Trophoblast cell (in vitro differentiated cells and primary cell): ENCODE measurements at regions not wholly inside any gene's neighbourhood (a gene's known extent, or its start where the extent isn't known, plus 50 kb on each side); places are given as distances from the start of the nearest gene placed in this dataset.

Source experiments
- DNase-seq, 2 donors: peaks; one replicate each; pipeline ENCODE4 v3.0.0-alpha.2; 2016
- H2AFZ ChIP-seq: 2 replicates; pipeline ENCODE4 v1.6.1; 2013; ENCODE audit warnings: low read length, moderate library complexity, mild to moderate bottlenecking; ENCODE audit not compliant: insufficient read depth, poor library complexity
- H2AK5ac ChIP-seq: 2 replicates; pipeline ENCODE4 v1.6.1; 2013; ENCODE audit warnings: mild to moderate bottlenecking, low read length
- H2BK120ac ChIP-seq: 2 replicates; pipeline ENCODE4 v1.6.1; 2013; ENCODE audit warnings: low read length, mild to moderate bottlenecking, moderate library complexity; ENCODE audit not compliant: insufficient read depth, poor library complexity
- H2BK12ac ChIP-seq: 2 replicates; pipeline ENCODE4 v1.6.1; 2013; ENCODE audit warnings: mild to moderate bottlenecking, low read length, moderate library complexity
- H2BK5ac ChIP-seq: 2 replicates; pipeline ENCODE4 v1.6.1; 2013; ENCODE audit warnings: low read length, low read depth, moderate library complexity, mild to moderate bottlenecking; ENCODE audit not compliant: poor library complexity
- H3K14ac ChIP-seq: 2 replicates; pipeline ENCODE4 v1.6.1; 2013; ENCODE audit warnings: mild to moderate bottlenecking, low read length
- H3K18ac ChIP-seq: 2 replicates; pipeline ENCODE4 v1.6.1; 2013; ENCODE audit warnings: mild to moderate bottlenecking, low read length
- H3K23ac ChIP-seq: 2 replicates; pipeline ENCODE4 v1.6.1; 2013; ENCODE audit warnings: low read length
- H3K27ac ChIP-seq: 2 replicates; pipeline ENCODE4 v1.5.1; 2013; ENCODE audit warnings: low read depth, mild to moderate bottlenecking, inconsistent platforms, low read length, moderate library complexity
- H3K27me3 ChIP-seq: 2 replicates; pipeline ENCODE4 v1.6.1; 2013; ENCODE audit warnings: inconsistent platforms, mild to moderate bottlenecking, low read length, moderate library complexity; ENCODE audit not compliant: insufficient read depth
- H3K36me3 ChIP-seq, 2 experiments: 1 replicate in 1 of 2; 2 replicates in 1 of 2; pipeline ENCODE4 v1.6.1; 2013; ENCODE audit warnings: low read length in 2 of 2, mild to moderate bottlenecking in 2 of 2, moderate library complexity in 1 of 2; ENCODE audit not compliant: insufficient read depth in 2 of 2, control insufficient read depth in 1 of 2
- H3K4ac ChIP-seq: 2 replicates; pipeline ENCODE4 v1.6.1; 2013; ENCODE audit warnings: low read depth, mild to moderate bottlenecking, low read length, moderate library complexity
- H3K4me1 ChIP-seq, 2 experiments: 1 replicate in 1 of 2; 2 replicates in 1 of 2; pipeline ENCODE4 v1.6.1; 2013; ENCODE audit warnings: low read length in 2 of 2, mild to moderate bottlenecking in 2 of 2, moderate library complexity in 1 of 2; ENCODE audit not compliant: insufficient read depth in 2 of 2, control insufficient read depth in 1 of 2
- H3K4me2 ChIP-seq: 2 replicates; pipeline ENCODE4 v1.6.1; 2013; ENCODE audit warnings: inconsistent platforms, mild to moderate bottlenecking, low read length, moderate library complexity
- H3K4me3 ChIP-seq: 2 replicates; pipeline ENCODE4 v1.5.1; 2013; ENCODE audit warnings: mild to moderate bottlenecking, low read depth, low read length, inconsistent platforms
- H3K79me1 ChIP-seq: one replicate; pipeline ENCODE4 v1.6.1; 2013; ENCODE audit warnings: low read length
- H3K79me2 ChIP-seq: 2 replicates; pipeline ENCODE4 v1.6.1; 2013; ENCODE audit warnings: low read length, mild to moderate bottlenecking; ENCODE audit not compliant: control insufficient read depth, insufficient read depth, poor library complexity
- H3K9ac ChIP-seq: 2 replicates; pipeline ENCODE4 v1.6.1; 2013; ENCODE audit warnings: mild to moderate bottlenecking, low read length
- H3K9me3 ChIP-seq: 2 replicates; pipeline ENCODE4 v1.6.1; 2013; ENCODE audit warnings: low read depth, mild to moderate bottlenecking, control low read depth, inconsistent platforms, low read length; ENCODE audit not compliant: insufficient read depth
- H4K12ac ChIP-seq: 2 replicates; pipeline ENCODE4 v1.6.1; 2013; ENCODE audit warnings: low read depth, mild to moderate bottlenecking, low read length, moderate library complexity
- H4K8ac ChIP-seq: 2 replicates; pipeline ENCODE4 v1.6.1; 2013; ENCODE audit warnings: low read depth, mild to moderate bottlenecking, low read length, moderate library complexity
- H4K91ac ChIP-seq: one replicate; pipeline ENCODE4 v1.6.1; 2013; ENCODE audit warnings: low read depth, mild to moderate bottlenecking, low read length, moderate library complexity
- WGBS: extraction: QIAGEN DNeasy Blood & Tissue Kit; methylation state at CpG from one replicate; pipeline ENCODE4 v1.1.7; 2013; ENCODE audit warnings: missing lambda C conversion rate; ENCODE audit not compliant: insufficient read length, insufficient coverage; ENCODE audit errors: extremely low coverage; 5-methylcytosine and 5-hydroxymethylcytosine counted together

- no peak overlapping the region for H3K9ac ChIP-seq
- H3K27ac ChIP-seq, result no peak overlapping the region
- H3K9me3 ChIP-seq, result no peaks in the 10 kb centered on the region
- no peak overlapping the region for H3K18ac ChIP-seq
- no peak overlapping the region for H3K4me2 ChIP-seq
- H2AK5ac ChIP-seq, result no peak overlapping the region
- no peak overlapping the region for H2BK5ac ChIP-seq
- H2BK12ac ChIP-seq, result no peak overlapping the region
- no peak overlapping the region for H2BK120ac ChIP-seq
- no peaks in the 10 kb centered on the region for H3K27me3 ChIP-seq
- no peak overlapping the region for H3K4me3 ChIP-seq
- H3K23ac ChIP-seq, result no peak overlapping the region
- no peak overlapping the region for H4K12ac ChIP-seq
- no peak overlapping the region for H3K4ac ChIP-seq
- DNase-seq, result no peak
- no peak overlapping the region for H2AFZ ChIP-seq
- WGBS, result no CpG with 5 or more reads among the region's 2 CpGs
- H3K79me2 ChIP-seq, result no peaks in the 10 kb centered on the region
- no peak overlapping the region for H3K14ac ChIP-seq
- no peaks in the 10 kb centered on the region for H3K79me1 ChIP-seq
- no peaks in the 10 kb centered on the region for H3K36me3 ChIP-seq
- H3K4me1 ChIP-seq, result no peaks in the 10 kb centered on the region
- no peak overlapping the region for H4K91ac ChIP-seq
- H4K8ac ChIP-seq, result no peak overlapping the region
Measured at GRCh38 chr13:37429976-37430375, 168.6 kb downstream of the POSTN start.

GRCh38 chr13:37427843-37428494 is 170.6 kb downstream of the POSTN start:
- no peak overlapping the region for H3K23ac ChIP-seq
- H3K4me3 ChIP-seq, result no peak overlapping the region
- H3K27ac ChIP-seq, result no peak overlapping the region
- no peaks in the 10 kb centered on the region for H3K36me3 ChIP-seq
- H2BK12ac ChIP-seq, result no peak overlapping the region
- no peak overlapping the region for H2AFZ ChIP-seq
- DNase-seq, result no peak
- no peak overlapping the region for H2BK120ac ChIP-seq
- H3K4ac ChIP-seq, result no peak overlapping the region
- no peaks in the 10 kb centered on the region for H3K79me2 ChIP-seq
- no peaks in the 10 kb centered on the region for H3K9me3 ChIP-seq
- H3K14ac ChIP-seq, result no peak overlapping the region
- H4K8ac ChIP-seq, result no peak overlapping the region
- no peak overlapping the region for H4K12ac ChIP-seq
- no peaks in the 10 kb centered on the region for H3K4me1 ChIP-seq
- no peaks in the 10 kb centered on the region for H3K79me1 ChIP-seq
- no peaks in the 10 kb centered on the region for H3K27me3 ChIP-seq
- H3K9ac ChIP-seq, result no peak overlapping the region
- no peak overlapping the region for H4K91ac ChIP-seq
- H3K18ac ChIP-seq, result no peak overlapping the region
- no peak overlapping the region for H2AK5ac ChIP-seq
- H3K4me2 ChIP-seq, result no peak overlapping the region
- H2BK5ac ChIP-seq, result no peak overlapping the region
- WGBS, result no CpG with 5 or more reads among the region's 3 CpGs

- H3K4me2 ChIP-seq, result no peak overlapping the region
- H3K79me2 ChIP-seq, result no peaks in the 10 kb centered on the region
- H2BK5ac ChIP-seq, result no peak overlapping the region
- H2AK5ac ChIP-seq, result no peak overlapping the region
- H2BK12ac ChIP-seq, result no peak overlapping the region
- H3K27ac ChIP-seq, result no peak overlapping the region
- H3K27me3 ChIP-seq, result no peaks in the 10 kb centered on the region
- no peak overlapping the region for H3K9ac ChIP-seq
- H3K4ac ChIP-seq, result no peak overlapping the region
- no peak overlapping the region for H2BK120ac ChIP-seq
- no peak overlapping the region for H4K8ac ChIP-seq
- DNase-seq, result no peak
- no peak overlapping the region for H4K12ac ChIP-seq
- H3K14ac ChIP-seq, result no peak overlapping the region
- no peak overlapping the region for H3K4me3 ChIP-seq
- H3K4me1 ChIP-seq, result no peaks in the 10 kb centered on the region
- no peak overlapping the region for H4K91ac ChIP-seq
- no peak overlapping the region for H3K23ac ChIP-seq
- H3K79me1 ChIP-seq, result peaks cover 3% of the 10 kb centered on the region
- WGBS, result no CpG with 5 or more reads among the region's 2 CpGs
- H3K9me3 ChIP-seq, result peaks cover 2% of the 10 kb centered on the region
- H3K36me3 ChIP-seq, result no peaks in the 10 kb centered on the region
- no peak overlapping the region for H3K18ac ChIP-seq
- H2AFZ ChIP-seq, result no peak overlapping the region
Measured at GRCh38 chr13:37418490-37418889, 180.1 kb downstream of the POSTN start.

GRCh38 chr13:37417060-37417441 is 181.5 kb downstream of the POSTN start:
- no peak overlapping the region for H3K27ac ChIP-seq
- no CpG with 5 or more reads among the region's 3 CpGs for WGBS

More at GRCh38 chr13:37417060-37417441, 181.5 kb downstream of the POSTN start:
- H2BK120ac ChIP-seq, result no peak overlapping the region
- no peak overlapping the region for H3K18ac ChIP-seq
- H2BK5ac ChIP-seq, result no peak overlapping the region
- H3K4ac ChIP-seq, result no peak overlapping the region
- H3K79me2 ChIP-seq, result no peaks in the 10 kb centered on the region
- no peak overlapping the region for H4K8ac ChIP-seq
- DNase-seq, result no peak
- H2BK12ac ChIP-seq, result no peak overlapping the region
- H4K12ac ChIP-seq, result no peak overlapping the region
- H3K9me3 ChIP-seq, result no peaks in the 10 kb centered on the region
- no peak overlapping the region for H2AFZ ChIP-seq
- peaks cover 3% of the 10 kb centered on the region for H3K79me1 ChIP-seq
- no peaks in the 10 kb centered on the region for H3K36me3 ChIP-seq
- no peak overlapping the region for H4K91ac ChIP-seq
- H3K4me2 ChIP-seq, result no peak overlapping the region
- no peak overlapping the region for H3K14ac ChIP-seq
- no peak overlapping the region for H3K4me3 ChIP-seq
- no peak overlapping the region for H3K9ac ChIP-seq
- no peaks in the 10 kb centered on the region for H3K4me1 ChIP-seq
- no peaks in the 10 kb centered on the region for H3K27me3 ChIP-seq
- no peak overlapping the region for H3K23ac ChIP-seq
- no peak overlapping the region for H2AK5ac ChIP-seq
